ENCODE measurements at regions not wholly inside any gene's neighbourhood (a gene's known extent, or its start where the extent isn't known, plus 50 kb on each side); places are given as distances from the start of the nearest gene placed in this dataset.

DNA sequence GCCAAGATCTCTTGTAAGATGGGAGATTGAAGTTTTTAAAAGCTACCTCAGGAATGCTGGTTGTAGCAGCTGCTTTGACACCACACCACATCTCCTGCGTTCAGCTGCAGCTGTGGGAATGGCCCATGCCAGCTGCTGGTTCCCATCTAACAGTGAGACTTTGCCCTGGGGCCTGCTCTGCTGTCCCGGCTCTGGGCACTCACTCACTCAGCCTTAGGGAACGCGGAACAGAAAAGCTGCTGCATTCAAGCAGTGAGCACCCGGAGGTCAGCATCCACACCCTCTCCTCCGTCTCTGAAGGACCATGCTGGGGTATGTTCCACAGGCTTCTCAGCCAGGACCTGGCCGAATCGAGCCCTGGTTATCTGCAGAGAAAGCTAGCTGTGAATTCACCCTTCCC is 197.1 kb upstream of the CXCL12 start:
- TF ChIP-seq, protein P1, sequence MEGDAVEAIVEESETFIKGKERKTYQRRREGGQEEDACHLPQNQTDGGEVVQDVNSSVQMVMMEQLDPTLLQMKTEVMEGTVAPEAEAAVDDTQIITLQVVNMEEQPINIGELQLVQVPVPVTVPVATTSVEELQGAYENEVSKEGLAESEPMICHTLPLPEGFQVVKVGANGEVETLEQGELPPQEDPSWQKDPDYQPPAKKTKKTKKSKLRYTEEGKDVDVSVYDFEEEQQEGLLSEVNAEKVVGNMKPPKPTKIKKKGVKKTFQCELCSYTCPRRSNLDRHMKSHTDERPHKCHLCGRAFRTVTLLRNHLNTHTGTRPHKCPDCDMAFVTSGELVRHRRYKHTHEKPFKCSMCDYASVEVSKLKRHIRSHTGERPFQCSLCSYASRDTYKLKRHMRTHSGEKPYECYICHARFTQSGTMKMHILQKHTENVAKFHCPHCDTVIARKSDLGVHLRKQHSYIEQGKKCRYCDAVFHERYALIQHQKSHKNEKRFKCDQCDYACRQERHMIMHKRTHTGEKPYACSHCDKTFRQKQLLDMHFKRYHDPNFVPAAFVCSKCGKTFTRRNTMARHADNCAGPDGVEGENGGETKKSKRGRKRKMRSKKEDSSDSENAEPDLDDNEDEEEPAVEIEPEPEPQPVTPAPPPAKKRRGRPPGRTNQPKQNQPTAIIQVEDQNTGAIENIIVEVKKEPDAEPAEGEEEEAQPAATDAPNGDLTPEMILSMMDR (IDR thresholded peaks at IDR 0.05; ENCODE audit: low read depth, low read length), result no peak
- no peak for DNase-seq (ENCODE audit: extremely low read depth, low read depth)

DNA sequence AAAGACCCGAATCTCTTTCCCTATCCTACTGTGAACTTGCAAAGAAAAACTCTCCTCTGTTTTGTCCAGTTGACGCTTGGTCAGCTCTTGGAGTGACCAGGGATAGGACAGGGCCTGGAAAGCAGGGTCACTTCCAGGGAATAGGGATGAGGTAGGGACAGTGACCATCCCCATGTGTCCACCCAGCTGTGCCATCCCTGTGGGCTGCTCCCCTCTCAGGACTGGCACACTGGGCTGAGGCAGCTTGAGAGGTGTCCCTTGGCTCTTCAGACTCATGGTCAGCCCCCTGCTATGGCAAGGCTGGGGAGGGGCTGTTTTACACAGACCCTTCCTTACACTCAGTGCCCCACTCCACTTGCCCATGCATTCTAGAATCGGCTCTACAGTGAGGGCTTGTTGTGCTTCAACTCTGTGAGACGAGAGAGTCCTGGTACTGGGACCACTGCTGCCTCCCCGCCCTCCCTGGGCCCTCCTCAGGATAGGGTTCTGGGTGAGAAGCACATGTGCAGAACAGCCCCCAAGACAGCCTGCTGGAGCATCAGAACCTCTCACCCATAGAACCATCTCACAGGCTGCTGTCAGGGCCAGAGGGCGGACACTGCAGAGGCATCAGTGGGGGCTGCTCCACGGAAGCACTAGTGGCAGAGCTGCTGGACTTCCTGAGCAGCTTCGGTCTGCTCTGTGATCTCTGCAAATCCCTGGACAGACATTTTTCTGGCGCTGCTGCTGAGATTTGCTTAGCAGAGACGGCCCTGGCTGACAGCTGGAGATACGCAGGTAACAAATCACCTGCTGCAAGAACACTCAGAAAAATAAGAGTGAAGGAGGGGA is 202.8 kb upstream of the CXCL12 start:
- DNase-seq (ENCODE audit: extremely low read depth, low read depth), result no peak

DNA sequence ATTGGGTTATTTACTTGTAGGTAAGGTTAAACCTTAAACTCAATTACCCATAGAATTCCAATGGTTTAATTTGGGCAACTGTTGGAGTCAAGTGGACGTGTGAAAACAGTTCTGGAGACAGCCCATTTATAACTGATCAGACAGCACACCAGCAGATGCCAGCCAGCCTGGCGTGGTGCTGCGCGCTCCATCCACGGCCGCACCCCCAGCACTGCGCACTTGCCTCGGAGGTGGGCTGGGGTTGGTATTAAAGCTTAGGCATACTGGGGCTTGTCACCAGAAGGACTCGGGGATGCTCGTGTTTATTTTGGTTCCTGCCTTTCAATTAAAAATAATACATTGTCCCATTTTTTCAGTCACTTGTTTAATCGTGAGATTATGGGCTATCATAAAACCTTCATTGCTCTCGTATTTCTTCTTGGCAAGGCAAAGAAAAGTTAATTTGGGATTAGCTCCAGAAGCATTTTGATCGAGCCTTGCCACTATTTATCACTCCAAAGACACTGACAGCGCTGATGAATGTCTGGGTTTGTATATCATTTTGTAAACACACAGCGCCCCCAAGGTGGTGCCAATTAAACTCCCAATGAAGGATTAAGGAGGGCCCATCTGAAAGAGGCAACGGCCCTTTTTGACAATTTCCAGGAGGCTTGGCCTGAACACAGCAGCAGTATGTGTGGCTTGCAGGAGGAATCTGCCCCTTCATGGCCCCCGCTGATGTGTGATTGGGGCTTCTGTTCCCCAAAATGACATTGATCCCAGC is 204.5 kb upstream of the CXCL12 start:
- no peak for DNase-seq (ENCODE audit: extremely low read depth, low read depth)
- TF ChIP-seq, protein P1 (IDR thresholded peaks at IDR 0.05; ENCODE audit: low read depth, low read length), result no peak

More for the DNA sequence above, 202.8 kb upstream of the CXCL12 start:
- TF ChIP-seq, protein P1 (IDR thresholded peaks at IDR 0.05; ENCODE audit: low read depth, low read length), result no peak

DNA sequence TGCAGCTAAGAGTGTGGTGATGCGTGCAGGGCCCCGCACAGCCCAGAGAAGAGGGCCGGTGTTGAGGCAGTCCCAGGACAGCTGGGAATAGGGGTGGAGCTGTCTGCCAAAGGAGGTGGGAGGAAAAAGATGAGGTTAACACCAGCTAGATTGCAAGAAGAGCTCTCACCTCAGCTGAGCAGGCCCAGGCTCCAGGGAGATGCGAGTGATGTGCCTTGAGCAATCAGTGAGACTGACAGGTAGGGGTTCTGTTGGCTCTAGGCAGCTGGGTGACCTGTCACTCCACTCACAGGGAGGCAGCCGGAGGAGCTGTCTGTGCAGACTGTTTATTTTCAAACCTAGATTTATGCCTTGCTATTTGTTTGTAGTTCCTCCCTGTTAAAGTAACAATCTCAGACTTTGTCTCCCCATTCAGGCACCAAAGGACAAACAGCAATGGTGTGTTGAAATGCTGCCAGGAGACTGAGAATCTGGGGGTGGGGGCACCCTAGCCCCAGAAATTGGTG is 205.1 kb upstream of the CXCL12 start:
- no peak for DNase-seq (ENCODE audit: extremely low read depth, low read depth)
- TF ChIP-seq, protein P1 (IDR thresholded peaks at IDR 0.05; ENCODE audit: low read depth, low read length), result no peak

DNA sequence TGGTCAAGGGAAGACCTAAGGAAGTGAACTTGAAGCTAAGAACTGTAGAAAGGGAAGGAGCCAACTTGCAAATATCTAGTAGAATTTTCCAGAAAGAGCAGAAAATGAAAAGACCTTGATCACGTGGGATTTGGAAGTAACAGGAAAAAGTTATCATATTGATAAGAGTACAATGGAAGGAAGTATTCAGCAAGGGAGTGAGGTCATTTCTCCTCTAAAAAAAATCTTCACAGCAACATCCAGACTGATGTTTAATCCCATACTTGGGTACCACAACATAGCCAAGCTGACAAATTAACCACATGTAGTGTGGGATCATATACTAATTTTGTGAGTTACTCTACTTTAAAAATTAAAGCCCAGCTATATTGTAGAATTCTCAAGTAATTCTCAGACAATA is 207.0 kb upstream of the CXCL12 start:
- TF ChIP-seq, protein P1 (IDR thresholded peaks at IDR 0.05; ENCODE audit: low read depth, low read length), result no peak

DNA sequence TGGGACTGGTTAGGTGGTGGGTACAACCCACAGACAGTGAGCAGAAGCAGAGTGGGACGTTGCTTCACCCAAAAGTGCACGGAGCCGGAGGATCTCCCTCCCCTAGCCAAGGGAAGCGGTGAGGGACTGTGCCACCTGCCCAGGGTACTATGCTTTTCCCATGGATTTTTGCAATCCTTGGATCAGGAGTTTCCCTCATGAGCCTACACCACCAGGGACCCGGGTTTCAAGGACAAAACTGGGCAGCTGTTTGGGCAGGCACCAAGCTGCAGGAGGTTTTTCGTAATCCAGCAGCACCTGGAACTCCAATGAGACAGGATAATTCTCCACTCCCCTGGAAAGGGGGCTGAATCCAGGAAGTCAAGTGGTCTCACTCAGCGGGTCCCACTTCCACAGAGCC is 209.1 kb upstream of the CXCL12 start:
- TF ChIP-seq, protein P1 (IDR thresholded peaks at IDR 0.05; ENCODE audit: low read depth, low read length), result no peak
- DNase-seq (ENCODE audit: extremely low read depth, low read depth), result no peak

More for the DNA sequence above, 207.0 kb upstream of the CXCL12 start:
- no peak for DNase-seq (ENCODE audit: extremely low read depth, low read depth)

DNA sequence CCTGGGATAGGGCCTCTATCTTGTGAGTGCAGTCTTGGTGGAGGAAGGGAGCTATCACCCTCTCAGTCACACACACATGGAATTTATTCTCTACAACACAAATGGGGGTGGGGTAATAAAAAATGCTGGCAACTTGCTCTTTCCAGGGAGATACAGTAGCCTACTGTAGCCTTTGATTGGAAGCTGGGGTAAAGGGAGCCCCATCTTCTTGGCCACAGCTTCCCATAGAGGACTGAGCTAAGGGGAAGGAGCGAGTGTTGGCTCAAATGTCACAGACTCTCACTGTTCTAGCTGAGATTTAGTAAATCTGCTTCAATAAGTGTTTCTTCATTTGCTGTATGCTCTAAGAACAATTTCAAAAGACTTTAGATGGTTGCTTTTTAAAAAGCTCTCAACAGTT is 222.2 kb upstream of the CXCL12 start:
- TF ChIP-seq, protein P1 (IDR thresholded peaks at IDR 0.05; ENCODE audit: low read depth, low read length), result no peak
- no peak for DNase-seq (ENCODE audit: extremely low read depth, low read depth)
